ENCODE measurements at regions not wholly inside any gene's neighbourhood (a gene's known extent, or its start where the extent isn't known, plus 50 kb on each side); places are given as distances from the start of the nearest gene placed in this dataset.

GRCh38 chr2:163456953-163457743 is 278.7 kb downstream of the FIGN start:
- no peak for DNase-seq

DNA sequence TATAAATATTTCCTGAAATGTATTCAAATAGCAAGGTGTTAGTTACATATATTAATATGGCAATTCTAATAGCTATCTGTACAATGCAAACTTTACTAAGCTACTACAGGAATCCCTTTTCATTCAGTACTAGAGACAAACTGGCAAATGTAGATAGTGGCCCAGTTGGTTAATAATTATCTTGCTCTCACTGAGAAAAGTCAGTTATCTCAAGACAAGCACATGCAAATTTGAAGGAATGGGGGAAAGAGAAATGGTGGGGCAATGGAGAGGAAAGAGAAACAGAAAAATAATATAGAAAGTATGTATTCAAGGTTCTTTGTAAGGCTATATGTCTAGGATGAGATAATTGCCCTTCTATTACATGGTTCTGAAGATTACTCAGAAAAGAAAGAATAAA is 280.0 kb downstream of the FIGN start:
- DNase-seq = no peak

DNA sequence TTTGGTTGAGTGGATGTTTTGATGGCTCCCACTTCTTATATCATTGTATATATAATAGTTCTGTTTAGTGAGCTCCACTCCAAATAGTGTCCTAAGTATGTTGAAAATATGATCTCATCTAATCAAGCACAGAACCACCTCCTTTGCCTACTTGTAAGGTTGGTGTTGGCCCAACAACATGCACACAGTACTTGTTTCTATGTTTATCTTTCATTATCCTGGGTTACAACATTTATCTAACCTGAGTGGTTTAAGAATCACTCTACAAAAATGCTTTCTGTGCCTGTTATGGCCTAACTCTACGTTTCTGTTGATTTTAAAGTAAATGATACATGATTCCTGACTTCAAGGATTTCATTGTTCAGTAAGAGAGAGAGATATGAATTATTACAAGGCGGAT is 281.9 kb downstream of the FIGN start:
- no peak for DNase-seq

DNA sequence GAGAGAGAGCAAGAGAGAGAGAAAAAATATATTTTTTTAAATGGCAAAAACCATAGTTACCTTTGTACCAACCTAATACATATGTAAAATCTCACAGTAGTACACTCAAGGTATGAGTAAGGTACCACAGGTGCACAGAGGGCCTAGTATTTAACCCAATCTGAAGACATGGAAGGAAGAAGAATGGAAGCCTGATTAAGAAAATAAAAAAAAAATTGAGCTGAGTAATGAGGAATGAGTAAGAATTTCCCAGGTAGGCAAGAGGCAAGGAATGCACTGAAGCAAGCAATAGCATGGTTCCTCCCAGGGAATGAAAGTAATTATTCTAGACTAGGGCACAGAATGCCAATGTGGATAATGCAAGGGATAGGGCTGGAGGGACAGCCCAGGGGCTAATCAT is 294.2 kb downstream of the FIGN start:
- no peak for DNase-seq

GRCh38 chr2:163436963-163437362 is 298.8 kb downstream of the FIGN start:
- no peak for DNase-seq

DNA sequence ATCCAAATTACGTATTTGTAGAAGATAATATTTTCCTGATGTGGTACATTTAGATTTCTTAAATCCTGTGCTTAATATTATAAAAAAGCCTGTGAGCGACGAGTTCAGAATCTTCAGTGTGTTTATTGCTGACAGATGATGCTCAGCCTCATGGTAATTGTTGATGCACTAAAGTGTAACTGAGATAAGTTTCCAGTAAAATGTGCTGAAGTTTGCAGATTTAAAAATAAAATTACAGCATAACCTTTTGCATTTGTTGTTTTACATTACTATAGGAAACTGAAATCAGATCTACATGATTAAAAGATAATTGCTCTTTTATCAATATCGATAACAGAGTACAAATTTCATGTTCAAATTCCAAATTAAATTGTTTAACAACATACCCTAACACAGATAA is 307.6 kb downstream of the FIGN start:
- no peak for DNase-seq

- DNase-seq = no peak
Measured at GRCh38 chr2:163420604-163421003, 315.2 kb downstream of the FIGN start.

- DNase-seq = no peak
Measured at GRCh38 chr2:163419000-163419830, 316.6 kb downstream of the FIGN start.

- no peak for DNase-seq
Measured at GRCh38 chr2:163417596-163418337, 318.0 kb downstream of the FIGN start.

DNA sequence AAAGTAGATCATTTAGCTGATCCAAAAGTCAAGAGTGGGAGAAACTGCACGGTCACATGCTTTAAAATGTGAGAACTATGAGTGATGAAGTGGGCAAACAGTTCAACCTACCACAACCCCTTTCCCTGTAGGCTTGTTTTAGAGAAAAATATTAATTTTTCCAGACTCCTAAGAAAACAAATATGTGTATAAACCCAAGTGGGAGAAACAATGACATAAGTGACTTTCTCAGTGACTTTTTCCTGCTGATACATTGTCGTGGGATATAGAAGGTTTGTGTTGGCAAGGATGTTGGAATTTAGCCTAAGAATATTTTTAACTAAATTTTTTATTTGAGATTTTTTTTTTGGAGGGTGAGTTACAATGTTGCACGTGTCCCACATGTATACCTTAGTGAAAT is 321.7 kb downstream of the FIGN start:
- DNase-seq = no peak

GRCh38 chr2:163407296-163407695 is 328.5 kb downstream of the FIGN start:
- DNase-seq = no peak

GRCh38 chr2:163405298-163405697 is 330.5 kb downstream of the FIGN start:
- no peak for DNase-seq

DNA sequence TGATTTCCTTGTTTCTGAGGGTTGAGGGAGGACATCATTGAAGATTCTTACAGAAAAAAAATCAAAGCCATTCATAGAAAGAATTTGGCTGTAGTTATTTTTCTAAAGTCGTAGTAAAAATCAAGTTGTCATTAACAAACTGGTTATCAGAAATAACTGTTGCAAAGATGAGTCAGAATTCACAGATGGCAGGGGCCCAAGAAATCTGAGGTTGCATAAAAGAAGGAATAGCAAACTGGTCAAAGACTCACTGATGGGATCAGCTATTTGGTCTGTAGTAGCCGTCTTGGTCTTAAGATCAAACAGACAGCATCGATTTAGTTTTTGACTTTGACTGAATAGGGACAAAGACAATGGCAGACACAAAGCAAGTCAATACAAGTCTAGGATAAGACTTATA is 334.3 kb downstream of the FIGN start:
- no peak for DNase-seq

DNA sequence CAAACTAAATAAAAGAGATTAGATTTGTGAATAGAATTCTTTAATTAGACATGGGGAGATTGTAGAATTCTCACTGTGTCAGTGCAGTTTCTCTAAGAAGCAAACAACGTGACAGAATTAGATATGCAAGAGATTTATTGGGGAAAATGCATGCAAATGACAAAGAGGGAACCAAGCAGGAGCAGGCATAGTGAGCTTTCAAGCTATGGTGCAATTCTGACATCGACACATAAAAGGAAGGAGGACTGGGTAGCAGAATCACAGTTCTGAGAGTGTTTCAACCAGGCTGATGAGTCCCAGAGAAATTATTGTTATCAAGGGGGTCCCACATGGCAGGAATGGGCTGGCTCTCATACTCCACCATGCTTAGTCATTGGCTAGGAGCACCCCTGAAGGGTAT is 338.4 kb downstream of the FIGN start:
- no peak for DNase-seq

DNA sequence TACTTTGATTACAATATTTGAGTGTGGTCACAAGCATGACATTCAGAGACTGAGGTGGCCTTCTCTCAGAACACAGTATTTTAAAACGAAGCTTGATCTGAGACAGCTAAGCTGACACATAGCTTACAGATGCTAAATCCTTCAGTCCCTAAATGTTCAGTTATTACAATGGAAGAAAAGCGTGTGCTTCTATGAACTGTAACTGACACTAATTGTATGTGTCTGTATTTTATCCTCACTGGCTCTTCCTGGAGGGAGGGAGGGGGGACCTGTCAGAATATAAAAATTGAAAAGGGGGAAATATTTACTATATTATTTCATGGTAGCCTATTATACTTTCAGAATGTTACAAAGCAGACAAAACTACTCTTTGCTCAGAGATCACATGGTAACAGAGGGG is 340.2 kb downstream of the FIGN start:
- no peak for DNase-seq

- DNase-seq = no peak
Measured at GRCh38 chr2:163389838-163390237, 346.0 kb downstream of the FIGN start.

GRCh38 chr2:163375472-163375871 is 360.3 kb downstream of the FIGN start:
- no peak for DNase-seq

- no peak for DNase-seq
Measured at GRCh38 chr2:163375070-163375469, 360.7 kb downstream of the FIGN start.

- no peak for DNase-seq
Measured at GRCh38 chr2:163374282-163374681, 361.5 kb downstream of the FIGN start.

DNA sequence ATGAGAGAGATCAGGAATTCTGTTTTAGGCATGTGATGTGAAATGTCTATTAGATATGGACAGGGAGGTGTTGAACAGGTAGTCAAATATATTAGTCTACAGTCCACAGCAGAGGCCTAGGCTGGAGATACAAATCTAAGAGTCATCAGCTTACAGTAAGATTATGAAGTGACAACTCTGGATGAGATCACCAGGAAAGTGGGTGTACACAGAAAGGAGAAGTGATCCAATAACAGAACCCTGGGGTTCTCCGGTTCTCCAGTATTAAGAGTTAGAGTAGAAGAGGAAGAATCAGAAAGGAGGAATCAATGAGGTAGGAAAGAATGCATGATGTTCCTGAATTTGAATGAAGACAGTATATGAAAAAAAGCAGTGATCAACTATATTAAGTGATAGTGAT is 362.3 kb downstream of the FIGN start:
- no peak for DNase-seq

- DNase-seq = no peak
Measured at GRCh38 chr2:163370169-163370886, 365.5 kb downstream of the FIGN start.

GRCh38 chr2:163369111-163369510 is 366.7 kb downstream of the FIGN start:
- DNase-seq = no peak

DNA sequence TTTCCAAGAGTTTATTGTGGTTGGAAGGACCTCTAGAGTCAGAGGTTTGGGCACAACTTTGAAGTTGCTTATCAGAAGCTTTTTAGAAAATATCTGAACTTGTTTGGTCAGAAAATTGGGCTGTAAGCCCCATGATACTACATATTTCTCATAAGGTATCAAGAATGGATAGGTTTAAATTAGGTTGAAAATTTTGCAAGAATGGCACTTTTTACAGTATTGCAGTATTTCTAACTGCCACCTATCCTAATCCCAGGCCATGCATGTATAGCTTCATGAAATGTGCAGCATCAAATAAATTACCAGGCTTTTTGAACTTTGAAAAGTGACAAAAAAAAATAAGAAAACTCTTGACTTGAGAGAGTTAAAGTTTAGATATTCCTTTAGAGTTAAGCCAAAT is 367.2 kb downstream of the FIGN start:
- DNase-seq = no peak

All from hematopoietic multipotent progenitor cell treated with erythropoietin and hydrocortisone succinate and interleukin-3 and kit ligand, for 4 days (in vitro differentiated cells).